ENCODE measurements at regions not wholly inside any gene's neighbourhood (a gene's known extent, or its start where the extent isn't known, plus 50 kb on each side); places are given as distances from the start of the nearest gene placed in this dataset.

GRCh38 chr1:239785576-239785975, 306.1 kb upstream of the FMN2 start:
- no peak for DNase-seq (ENCODE audit: low read depth in 3 of 3)

GRCh38 chr1:239786464-239786863, 305.2 kb upstream of the FMN2 start:
- DNase-seq (ENCODE audit: low read depth in 3 of 3) = no peak

GRCh38 chr1:239792157-239792556, 299.5 kb upstream of the FMN2 start:
- DNase-seq (ENCODE audit: low read depth in 3 of 3) = no peak

GRCh38 chr1:239795304-239795703, 296.4 kb upstream of the FMN2 start:
- no peak for DNase-seq (ENCODE audit: low read depth in 3 of 3)

- no peak for DNase-seq (ENCODE audit: low read depth in 3 of 3)
Measured at GRCh38 chr1:239799617-239800016, 292.1 kb upstream of the FMN2 start.

GRCh38 chr1:239800861-239801260, 290.8 kb upstream of the FMN2 start:
- DNase-seq (ENCODE audit: low read depth in 3 of 3) = no peak

GRCh38 chr1:239802275-239802674, 289.4 kb upstream of the FMN2 start:
- DNase-seq (ENCODE audit: low read depth in 3 of 3) = no peak

GRCh38 chr1:239803781-239804180, 287.9 kb upstream of the FMN2 start:
- no peak for DNase-seq (ENCODE audit: low read depth in 3 of 3)

- no peak for DNase-seq (ENCODE audit: low read depth in 3 of 3)
Measured at GRCh38 chr1:239804266-239804665, 287.4 kb upstream of the FMN2 start.

GRCh38 chr1:239805042-239805441, 286.6 kb upstream of the FMN2 start:
- no peak for DNase-seq (ENCODE audit: low read depth in 3 of 3)

- no peak for DNase-seq (ENCODE audit: low read depth in 3 of 3)
Measured at GRCh38 chr1:239805851-239806772, 285.6 kb upstream of the FMN2 start.

GRCh38 chr1:239806897-239807296, 284.8 kb upstream of the FMN2 start:
- DNase-seq (ENCODE audit: low read depth in 3 of 3) = no peak

- no peak for DNase-seq (ENCODE audit: low read depth in 3 of 3)
Measured at GRCh38 chr1:239807361-239807760, 284.3 kb upstream of the FMN2 start.

- no peak for DNase-seq (ENCODE audit: low read depth in 3 of 3)
Measured at GRCh38 chr1:239810061-239810481, 281.6 kb upstream of the FMN2 start.

GRCh38 chr1:239811211-239811885, 280.3 kb upstream of the FMN2 start:
- no peak for DNase-seq (ENCODE audit: low read depth in 3 of 3)

- DNase-seq (ENCODE audit: low read depth in 3 of 3) = no peak
Measured at GRCh38 chr1:239812580-239812979, 279.1 kb upstream of the FMN2 start.

GRCh38 chr1:239814306-239814881, 277.3 kb upstream of the FMN2 start:
- no peak for DNase-seq (ENCODE audit: low read depth in 3 of 3)

GRCh38 chr1:239815074-239815473, 276.6 kb upstream of the FMN2 start:
- no peak for DNase-seq (ENCODE audit: low read depth in 3 of 3)

- DNase-seq (ENCODE audit: low read depth in 3 of 3) = no peak
Measured at GRCh38 chr1:239816081-239816782, 275.5 kb upstream of the FMN2 start.

- DNase-seq (ENCODE audit: low read depth in 3 of 3) = no peak
Measured at GRCh38 chr1:239817276-239817675, 274.4 kb upstream of the FMN2 start.

GRCh38 chr1:239817801-239818200, 273.9 kb upstream of the FMN2 start:
- DNase-seq (ENCODE audit: low read depth in 3 of 3) = no peak

- no peak for DNase-seq (ENCODE audit: low read depth in 3 of 3)
Measured at GRCh38 chr1:239819096-239819495, 272.6 kb upstream of the FMN2 start.
